ENCODE measurements at regions not wholly inside any gene's neighbourhood (a gene's known extent, or its start where the extent isn't known, plus 50 kb on each side); places are given as distances from the start of the nearest gene placed in this dataset.

- TF ChIP-seq EZH2 (IDR thresholded peaks at IDR 0.05; ENCODE audit: borderline replicate concordance, insufficient read depth, low read length, poor library complexity, severe bottlenecking): no peak
- no peak for TF ChIP-seq CTCF (IDR thresholded peaks at IDR 0.05; ENCODE audit: poor library complexity, severe bottlenecking)
- TF ChIP-seq, protein P1, sequence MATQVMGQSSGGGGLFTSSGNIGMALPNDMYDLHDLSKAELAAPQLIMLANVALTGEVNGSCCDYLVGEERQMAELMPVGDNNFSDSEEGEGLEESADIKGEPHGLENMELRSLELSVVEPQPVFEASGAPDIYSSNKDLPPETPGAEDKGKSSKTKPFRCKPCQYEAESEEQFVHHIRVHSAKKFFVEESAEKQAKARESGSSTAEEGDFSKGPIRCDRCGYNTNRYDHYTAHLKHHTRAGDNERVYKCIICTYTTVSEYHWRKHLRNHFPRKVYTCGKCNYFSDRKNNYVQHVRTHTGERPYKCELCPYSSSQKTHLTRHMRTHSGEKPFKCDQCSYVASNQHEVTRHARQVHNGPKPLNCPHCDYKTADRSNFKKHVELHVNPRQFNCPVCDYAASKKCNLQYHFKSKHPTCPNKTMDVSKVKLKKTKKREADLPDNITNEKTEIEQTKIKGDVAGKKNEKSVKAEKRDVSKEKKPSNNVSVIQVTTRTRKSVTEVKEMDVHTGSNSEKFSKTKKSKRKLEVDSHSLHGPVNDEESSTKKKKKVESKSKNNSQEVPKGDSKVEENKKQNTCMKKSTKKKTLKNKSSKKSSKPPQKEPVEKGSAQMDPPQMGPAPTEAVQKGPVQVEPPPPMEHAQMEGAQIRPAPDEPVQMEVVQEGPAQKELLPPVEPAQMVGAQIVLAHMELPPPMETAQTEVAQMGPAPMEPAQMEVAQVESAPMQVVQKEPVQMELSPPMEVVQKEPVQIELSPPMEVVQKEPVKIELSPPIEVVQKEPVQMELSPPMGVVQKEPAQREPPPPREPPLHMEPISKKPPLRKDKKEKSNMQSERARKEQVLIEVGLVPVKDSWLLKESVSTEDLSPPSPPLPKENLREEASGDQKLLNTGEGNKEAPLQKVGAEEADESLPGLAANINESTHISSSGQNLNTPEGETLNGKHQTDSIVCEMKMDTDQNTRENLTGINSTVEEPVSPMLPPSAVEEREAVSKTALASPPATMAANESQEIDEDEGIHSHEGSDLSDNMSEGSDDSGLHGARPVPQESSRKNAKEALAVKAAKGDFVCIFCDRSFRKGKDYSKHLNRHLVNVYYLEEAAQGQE (IDR thresholded peaks at IDR 0.05; ENCODE audit: borderline replicate concordance): no peak
These were observed 644.2 kb downstream of the PTPRU start for GRCh38 chr1:29880556-29880955.

Data from neural cell (in vitro differentiated cells).